H1 (cell line): ENCODE measurements at regions not wholly inside any gene's neighbourhood (a gene's known extent, or its start where the extent isn't known, plus 50 kb on each side); places are given as distances from the start of the nearest gene placed in this dataset.

ENCODE experiments used
- ASH2L ChIP-seq: fragments of 200-600, 300-600 bp; sonication (generic); IDR thresholded peaks from one replicate; pipeline ENCODE4 v1.7.1; 2017; ENCODE audit warnings: low read length
- CEBPB ChIP-seq: IDR thresholded peaks from 2 replicates; pipeline ENCODE4 v1.6.1; 2012; ENCODE audit warnings: low read depth, low read length
- CHD2 ChIP-seq: IDR thresholded peaks from 2 replicates; pipeline ENCODE4 v1.6.1; 2012; ENCODE audit warnings: low read length, improper control_type of control experiment
- POLR2AphosphoS5 ChIP-seq: IDR thresholded peaks from 2 replicates; pipeline ENCODE4 v1.6.1; 2011; ENCODE audit warnings: low read depth, low read length
- POU5F1 ChIP-seq: IDR thresholded peaks from 2 replicates; pipeline ENCODE4 v1.6.1; 2011; ENCODE audit warnings: low read depth, mild to moderate bottlenecking, low read length, moderate library complexity
- SIN3A ChIP-seq, 2 experiments: IDR thresholded peaks in 1 of 2; conservative IDR thresholded peaks in 1 of 2; 2 replicates each; pipeline ENCODE4 v1.6.1; 2011 to 2012; ENCODE audit warnings: low read length in 2 of 2, improper control_type of control experiment in 1 of 2, low read depth in 1 of 2, mild to moderate bottlenecking in 1 of 2
- TAF1 ChIP-seq: IDR thresholded peaks from 2 replicates; pipeline ENCODE4 v1.6.1; 2011; ENCODE audit warnings: mild to moderate bottlenecking, low read depth, low read length

DNA sequence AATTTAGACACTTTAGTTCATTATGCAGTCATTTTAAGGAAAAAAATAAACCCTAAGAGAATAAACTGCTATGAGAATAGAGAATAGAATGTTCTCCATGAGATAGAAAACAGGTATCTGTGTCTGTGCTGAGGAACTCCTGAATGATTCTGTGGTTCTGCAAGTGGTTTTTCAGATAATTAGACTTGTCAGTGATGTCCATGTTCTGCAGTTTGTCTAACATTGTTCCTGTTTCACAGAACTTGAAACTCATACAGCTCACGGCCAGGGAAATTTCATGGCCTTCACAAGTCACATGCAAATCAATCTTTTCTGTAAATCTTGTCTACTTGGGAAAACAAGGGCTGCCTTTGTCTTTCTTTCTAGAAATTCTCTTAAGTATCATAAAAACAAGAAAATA is 73.4 kb upstream of the HMGCLL1 start (continued):
- TF ChIP-seq SIN3A (conservative IDR thresholded peaks at IDR 0.05 in 1 of 2, IDR thresholded peaks at IDR 0.05 in 1 of 2; ENCODE audit: low read depth in 1 of 2, low read length in 2 of 2) (no peak), CEBPB (no peak), CHD2 (no peak), POU5F1 (no peak), ASH2L (no peak), POLR2AphosphoS5 (no peak), TAF1 (no peak)
